H1 (cell line): ENCODE measurements at regions not wholly inside any gene's neighbourhood (a gene's known extent, or its start where the extent isn't known, plus 50 kb on each side); places are given as distances from the start of the nearest gene placed in this dataset.

Experiments used
- CTCF ChIA-PET: fragments of 300-600 bp; sonication (Branson Sonifier 250); formaldehyde crosslinking; loops from one replicate; lab custom pipeline; 2021; ENCODE audit not compliant: partially characterized antibody; lab: Charles Lee
- POLR2A ChIA-PET: fragments of 300-600 bp; sonication (Branson Sonifier 250); formaldehyde crosslinking; loops from one replicate; lab custom pipeline; 2021; ENCODE audit warnings: inconsistent platforms; ENCODE audit not compliant: partially characterized antibody; lab: Charles Lee
- DNase-seq, 2 experiments: peaks; one replicate each; pipeline versions ENCODE4 v3.0.0 to v3.0.0-alpha.2; 2010 to 2022; ENCODE audit warnings: low spot score in 2 of 2, low read depth in 1 of 2, mixed read lengths in 1 of 2
- FAIRE-seq: peaks from 2 replicates; lab custom pipeline; 2011; peaks lifted over from hg19 to GRCh38; lab: Jason Lieb, UNC
- H2AFZ ChIP-seq: 2 replicates; pipeline ENCODE4 v1.8.1; 2012; ENCODE audit warnings: low read length, inconsistent platforms
- H2AK5ac ChIP-seq: 2 replicates; pipeline ENCODE4 v1.6.1; 2013; ENCODE audit warnings: low read depth, low read length
- H2BK120ac ChIP-seq: replicated peaks from 2 replicates; pipeline ENCODE3; 2013; ENCODE audit warnings: low read depth, low read length, inconsistent platforms
- H2BK12ac ChIP-seq: 2 replicates; pipeline ENCODE4 v1.6.1; 2013; ENCODE audit warnings: low read depth, low read length
- H2BK15ac ChIP-seq: 2 replicates; pipeline ENCODE4 v1.6.1; 2013; ENCODE audit warnings: low read length
- H2BK20ac ChIP-seq: 2 replicates; pipeline ENCODE4 v1.6.1; 2013; ENCODE audit warnings: low read length
- H2BK5ac ChIP-seq: 2 replicates; pipeline ENCODE4 v1.6.1; 2013; ENCODE audit warnings: low read depth, low read length
- H3K14ac ChIP-seq: 2 replicates; pipeline ENCODE4 v1.6.1; 2013; ENCODE audit warnings: inconsistent platforms; ENCODE audit not compliant: insufficient read length
- H3K18ac ChIP-seq: 2 replicates; pipeline ENCODE4 v1.6.1; 2013; ENCODE audit warnings: low read length; ENCODE audit errors: extremely low read depth
- H3K23ac ChIP-seq: 2 replicates; pipeline ENCODE4 v1.6.1; 2013; ENCODE audit warnings: inconsistent platforms; ENCODE audit not compliant: insufficient read length
- H3K23me2 ChIP-seq: 2 replicates; pipeline ENCODE4 v1.6.1; 2013; ENCODE audit warnings: low read depth, low read length
- H3K27ac ChIP-seq: 2 replicates; pipeline ENCODE4 v1.6.1; 2011; ENCODE audit warnings: low read depth, low read length, inconsistent platforms
- H3K27me3 ChIP-seq, 4 experiments: replicated peaks in 1 of 4; 1 replicate in 1 of 4; 2 replicates in 3 of 4; pipeline versions ENCODE4 v1.6.1 to v1.8.1; 2011 to 2013; ENCODE audit warnings: low read length in 3 of 4, mild to moderate bottlenecking in 3 of 4, inconsistent platforms in 2 of 4, mixed read lengths in 2 of 4, moderate library complexity in 1 of 4; ENCODE audit not compliant: control insufficient read depth in 3 of 4, insufficient read depth in 3 of 4; ENCODE audit errors: extremely low read depth in 1 of 4
- H3K36me3 ChIP-seq, 4 experiments: 2 replicates each; pipeline versions ENCODE4 v1.6.1 to v1.8.1; 2011 to 2013; ENCODE audit warnings: mild to moderate bottlenecking in 4 of 4, low read length in 3 of 4, moderate library complexity in 2 of 4, control low read depth in 1 of 4, inconsistent platforms in 1 of 4; ENCODE audit not compliant: insufficient read depth in 4 of 4, control insufficient read depth in 2 of 4
- H3K4ac ChIP-seq: replicated peaks from 2 replicates; pipeline ENCODE3; 2013; ENCODE audit warnings: low read length, low read depth, mixed read lengths, inconsistent platforms; ENCODE audit not compliant: insufficient read length
- H3K4me1 ChIP-seq, 4 experiments: replicated peaks in 1 of 4; 1 replicate in 1 of 4; 2 replicates in 3 of 4; pipeline versions ENCODE4 v1.6.1 to v1.8.1; 2011 to 2013; ENCODE audit warnings: low read length in 3 of 4, inconsistent platforms in 2 of 4, mixed read lengths in 1 of 4; ENCODE audit not compliant: insufficient read depth in 4 of 4, control insufficient read depth in 3 of 4
- H3K4me2 ChIP-seq, 2 experiments: 2 replicates each; pipeline versions ENCODE4 v1.6.1 to v1.8.1; 2011 to 2013; ENCODE audit warnings: low read depth in 2 of 2, low read length in 2 of 2, control low read depth in 1 of 2, inconsistent platforms in 1 of 2, mild to moderate bottlenecking in 1 of 2; ENCODE audit not compliant: insufficient read depth in 1 of 2
- H3K4me3 ChIP-seq, 4 experiments: fragments of 200-600, 300-600 bp in 1 of 4; sonication (generic), shearing (Covaris generic), sonication (Bioruptor Twin) in 1 of 4; 2 replicates each; pipeline versions ENCODE4 v1.5.1 to v1.8.1; 2011 to 2016; ENCODE audit warnings: low read length in 4 of 4, low read depth in 3 of 4, control low read depth in 2 of 4, inconsistent platforms in 2 of 4, mild to moderate bottlenecking in 2 of 4, mixed read lengths in 1 of 4, moderate library complexity in 1 of 4; ENCODE audit not compliant: insufficient read depth in 2 of 4; ENCODE audit errors: extremely low read depth in 1 of 4
- H3K56ac ChIP-seq: replicated peaks from 2 replicates; pipeline ENCODE3; 2013; ENCODE audit warnings: low read depth, mild to moderate bottlenecking, mixed read lengths, low read length, inconsistent platforms; ENCODE audit not compliant: insufficient read length
- H3K79me1 ChIP-seq: 2 replicates; pipeline ENCODE4 v1.6.1; 2013; ENCODE audit warnings: low read depth, low read length, control low read depth
- H3K79me2 ChIP-seq, 2 experiments: 2 replicates each; pipeline versions ENCODE4 v1.6.1 to v1.8.1; 2012 to 2013; ENCODE audit warnings: low read length in 2 of 2, mild to moderate bottlenecking in 2 of 2, inconsistent platforms in 1 of 2; ENCODE audit not compliant: insufficient read depth in 2 of 2, control insufficient read depth in 1 of 2
- H3K9ac ChIP-seq, 4 experiments: replicated peaks in 1 of 4; 1 replicate in 1 of 4; 2 replicates in 3 of 4; pipeline versions ENCODE4 v1.6.1 to v1.8.1; 2011 to 2013; ENCODE audit warnings: low read depth in 3 of 4, low read length in 3 of 4, control low read depth in 2 of 4, mild to moderate bottlenecking in 2 of 4, moderate library complexity in 2 of 4, inconsistent platforms in 1 of 4; ENCODE audit errors: extremely low read depth in 1 of 4
- H3K9me3 ChIP-seq, 2 experiments: 2 replicates each; pipeline versions ENCODE4 v1.6.1 to v1.8.1; 2012 to 2013; ENCODE audit warnings: mild to moderate bottlenecking in 2 of 2, moderate library complexity in 2 of 2, control low read depth in 1 of 2, inconsistent platforms in 1 of 2, low read depth in 1 of 2, low read length in 1 of 2, mixed read lengths in 1 of 2; ENCODE audit not compliant: insufficient read depth in 2 of 2
- H4K20me1 ChIP-seq, 2 experiments: replicated peaks in 1 of 2; 2 replicates each; pipeline versions ENCODE3 to v1.8.1; 2011 to 2013; ENCODE audit warnings: inconsistent platforms in 2 of 2, low read length in 2 of 2, mild to moderate bottlenecking in 1 of 2; ENCODE audit not compliant: insufficient read depth in 2 of 2, control insufficient read depth in 1 of 2
- H4K5ac ChIP-seq: 2 replicates; pipeline ENCODE4 v1.6.1; 2013; ENCODE audit warnings: low read length, low read depth, mixed read lengths, inconsistent platforms; ENCODE audit not compliant: insufficient read length
- H4K8ac ChIP-seq: 2 replicates; pipeline ENCODE4 v1.8.0; 2013; ENCODE audit warnings: mild to moderate bottlenecking, moderate library complexity, low read length, inconsistent platforms; ENCODE audit not compliant: insufficient read depth; ENCODE audit errors: extremely low read depth
- H4K91ac ChIP-seq: replicated peaks from 2 replicates; pipeline ENCODE3; 2013; ENCODE audit warnings: low read length, mixed read lengths, inconsistent platforms; ENCODE audit not compliant: insufficient read length
- BCL11A ChIP-seq, 2 experiments: IDR thresholded peaks; one replicate each; pipeline ENCODE4 v1.6.1; 2011; ENCODE audit warnings: low read depth in 2 of 2, low read length in 2 of 2, mild to moderate bottlenecking in 2 of 2
- EP300 ChIP-seq, 2 experiments: IDR thresholded peaks; 1 replicate in 1 of 2; 2 replicates in 1 of 2; pipeline ENCODE4 v1.6.1; 2011 to 2012; ENCODE audit warnings: low read depth in 2 of 2, low read length in 2 of 2, mild to moderate bottlenecking in 2 of 2, borderline replicate concordance in 1 of 2, inconsistent platforms in 1 of 2, moderate library complexity in 1 of 2
- KDM5A ChIP-seq: fragments of 200-600 bp; IDR thresholded peaks from 2 replicates; pipeline ENCODE4 v1.7.1; 2012; ENCODE audit warnings: mild to moderate bottlenecking, low read length, inconsistent platforms, mixed read lengths
- SIRT6 ChIP-seq: IDR thresholded peaks from one replicate; pipeline ENCODE4 v1.7.1; 2012; ENCODE audit warnings: low read length, inconsistent platforms
- SP4 ChIP-seq: IDR thresholded peaks from 2 replicates; pipeline ENCODE4 v1.6.1; 2012; ENCODE audit warnings: low read length, inconsistent platforms
- whole genome bisulfite sequencing, 2 experiments: shearing (Covaris generic) in 1 of 2; methylation state at CpG; one replicate each; pipeline versions ENCODE4 v1.1.6 to v1.1.7; 2013 to 2015; ENCODE audit warnings: low lambda C conversion rate in 2 of 2, mixed read lengths in 2 of 2, inconsistent platforms in 1 of 2, low coverage in 1 of 2, missing lambda C conversion rate in 1 of 2; ENCODE audit not compliant: insufficient replicate concordance in 2 of 2, insufficient coverage in 1 of 2, insufficient read length in 1 of 2; ENCODE audit errors: extremely low coverage in 1 of 2, missing lambda C conversion rate in 1 of 2; 5-methylcytosine and 5-hydroxymethylcytosine counted together

- no peak overlapping the region for H2BK5ac ChIP-seq
- no peak overlapping the region for H2BK20ac ChIP-seq
- FAIRE-seq: no peak
- no peak overlapping the region for H3K4me2 ChIP-seq
- no peak overlapping the region for H4K5ac ChIP-seq
- H2AK5ac ChIP-seq: no peak overlapping the region
- no peak overlapping the region for H4K91ac ChIP-seq
- H3K18ac ChIP-seq: no peak overlapping the region
- no peaks in the 10 kb centered on the region for H3K36me3 ChIP-seq
- no peaks in the 10 kb centered on the region for H3K79me1 ChIP-seq
- POLR2A ChIA-PET: no interaction called here
- H2BK120ac ChIP-seq: no peak overlapping the region
- no peak overlapping the region for H3K9ac ChIP-seq
- no peaks in the 10 kb centered on the region for H3K23me2 ChIP-seq
- no peak overlapping the region for H3K56ac ChIP-seq
- H2AFZ ChIP-seq: no peak overlapping the region
- no peaks in the 10 kb centered on the region for H3K79me2 ChIP-seq
- H3K23ac ChIP-seq: no peak overlapping the region
- no peak for DNase-seq
- H2BK15ac ChIP-seq: no peak overlapping the region
- H2BK12ac ChIP-seq: no peak overlapping the region
- no peak overlapping the region for H3K27ac ChIP-seq
- WGBS, 2 experiments: 94% methylated on average over 12 of the region's 19 CpGs; no CpG with 5 or more reads in 1 of the 2 experiments
- no peak overlapping the region for H3K14ac ChIP-seq
- no peaks in the 10 kb centered on the region for H4K20me1 ChIP-seq
- TF ChIP-seq KDM5A (no peak), BCL11A (IDR thresholded peaks at IDR 0.05; ENCODE audit: low read depth in 2 of 2, low read length in 2 of 2) (no peak), SP4 (no peak), SIRT6 (no peak), EP300 (IDR thresholded peaks at IDR 0.05; ENCODE audit: borderline replicate concordance in 1 of 2, low read depth in 2 of 2, low read length in 2 of 2) (no peak)
- H3K4ac ChIP-seq: no peak overlapping the region
- no peak overlapping the region for H3K4me3 ChIP-seq
- no peaks in the 10 kb centered on the region for H3K4me1 ChIP-seq
- peaks cover 0 to 1% (median 0%) of the 10 kb centered on the region in 4 experiments; a peak in 1 of 7 replicates for H3K27me3 ChIP-seq
- H4K8ac ChIP-seq: no peak overlapping the region
- CTCF ChIA-PET: no interaction called here
- H3K9me3 ChIP-seq: peaks cover 46 to 47% of the 10 kb centered on the region in 2 experiments
These were observed 1955.2 kb downstream of the TP53TG3F start for GRCh38 chr16:35414563-35414962.
